GM10266 (cell line): ENCODE measurements at regions not wholly inside any gene's neighbourhood (a gene's known extent, or its start where the extent isn't known, plus 50 kb on each side); places are given as distances from the start of the nearest gene placed in this dataset.

Experiments used
- DNase-seq: peaks from one replicate; pipeline ENCODE4 v3.0.0; 2012; ENCODE audit errors: extremely low spot score
- TF ChIP-seq, protein P1 (sequence below): IDR thresholded peaks from 2 replicates; pipeline ENCODE4 v1.5.1; 2012; ENCODE audit warnings: mild to moderate bottlenecking, low read depth; ENCODE audit not compliant: control insufficient read depth, insufficient read depth; ENCODE audit errors: missing control alignments

DNA sequence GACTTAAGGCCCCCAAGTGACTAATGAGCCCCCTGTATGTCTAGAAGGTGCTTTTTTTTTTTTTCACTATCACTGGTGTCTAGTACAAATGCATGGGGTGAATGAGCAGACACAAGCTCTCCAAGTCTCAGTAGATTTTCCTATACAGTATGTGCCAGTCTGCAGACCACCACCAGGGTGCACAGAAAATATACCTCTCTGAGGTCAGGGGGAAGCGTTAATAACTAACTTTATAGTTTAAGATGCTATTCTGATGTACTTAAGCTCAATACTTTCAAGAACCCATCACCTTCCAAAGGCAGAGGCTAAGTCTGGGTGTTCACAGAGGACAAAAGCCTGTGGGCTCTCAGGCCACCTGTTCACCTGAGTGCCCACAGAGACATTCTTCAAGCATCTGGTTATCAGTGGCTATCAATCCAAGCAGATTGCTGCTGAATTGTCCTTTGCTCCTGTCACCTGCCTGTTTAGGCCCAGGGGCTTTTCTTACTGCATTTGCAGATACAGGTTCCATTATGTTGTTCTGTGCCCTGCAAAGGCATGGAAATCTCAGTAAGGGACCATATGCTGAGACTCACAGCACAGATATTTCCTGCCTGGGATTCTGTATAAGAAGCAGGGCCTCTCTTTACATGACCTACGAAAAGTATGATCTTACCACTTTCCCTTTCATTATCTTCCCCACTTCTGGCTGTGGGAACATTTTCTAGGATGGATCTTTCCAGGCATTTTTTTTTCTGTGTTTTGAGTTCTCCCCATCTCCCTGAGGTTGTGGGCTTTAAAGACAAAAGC is 534.6 kb downstream of the TNS1 start:
- TF ChIP-seq, protein P1, sequence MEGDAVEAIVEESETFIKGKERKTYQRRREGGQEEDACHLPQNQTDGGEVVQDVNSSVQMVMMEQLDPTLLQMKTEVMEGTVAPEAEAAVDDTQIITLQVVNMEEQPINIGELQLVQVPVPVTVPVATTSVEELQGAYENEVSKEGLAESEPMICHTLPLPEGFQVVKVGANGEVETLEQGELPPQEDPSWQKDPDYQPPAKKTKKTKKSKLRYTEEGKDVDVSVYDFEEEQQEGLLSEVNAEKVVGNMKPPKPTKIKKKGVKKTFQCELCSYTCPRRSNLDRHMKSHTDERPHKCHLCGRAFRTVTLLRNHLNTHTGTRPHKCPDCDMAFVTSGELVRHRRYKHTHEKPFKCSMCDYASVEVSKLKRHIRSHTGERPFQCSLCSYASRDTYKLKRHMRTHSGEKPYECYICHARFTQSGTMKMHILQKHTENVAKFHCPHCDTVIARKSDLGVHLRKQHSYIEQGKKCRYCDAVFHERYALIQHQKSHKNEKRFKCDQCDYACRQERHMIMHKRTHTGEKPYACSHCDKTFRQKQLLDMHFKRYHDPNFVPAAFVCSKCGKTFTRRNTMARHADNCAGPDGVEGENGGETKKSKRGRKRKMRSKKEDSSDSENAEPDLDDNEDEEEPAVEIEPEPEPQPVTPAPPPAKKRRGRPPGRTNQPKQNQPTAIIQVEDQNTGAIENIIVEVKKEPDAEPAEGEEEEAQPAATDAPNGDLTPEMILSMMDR: no peak
- DNase-seq: no peak

DNA sequence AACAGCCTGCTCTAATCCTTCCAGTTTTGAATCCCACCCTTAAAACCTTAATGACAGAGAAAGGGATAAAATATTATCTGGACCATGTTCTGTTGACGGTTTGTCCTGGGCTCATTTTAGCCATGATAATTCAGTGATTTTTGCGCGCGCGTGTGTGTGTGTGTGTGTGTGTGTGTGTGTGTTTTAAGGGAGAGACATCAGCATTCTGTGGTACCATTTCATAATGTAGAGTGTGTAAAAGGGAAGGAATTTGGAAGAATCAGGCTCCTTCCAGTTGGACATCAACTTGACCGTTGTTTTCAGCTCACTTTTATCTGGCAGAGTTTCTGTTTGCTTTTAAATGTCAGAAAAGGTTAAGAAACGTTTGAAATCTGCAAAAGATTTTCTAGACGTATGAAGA is 535.5 kb downstream of the TNS1 start:
- TF ChIP-seq, protein P1: no peak
- DNase-seq: no peak

DNA sequence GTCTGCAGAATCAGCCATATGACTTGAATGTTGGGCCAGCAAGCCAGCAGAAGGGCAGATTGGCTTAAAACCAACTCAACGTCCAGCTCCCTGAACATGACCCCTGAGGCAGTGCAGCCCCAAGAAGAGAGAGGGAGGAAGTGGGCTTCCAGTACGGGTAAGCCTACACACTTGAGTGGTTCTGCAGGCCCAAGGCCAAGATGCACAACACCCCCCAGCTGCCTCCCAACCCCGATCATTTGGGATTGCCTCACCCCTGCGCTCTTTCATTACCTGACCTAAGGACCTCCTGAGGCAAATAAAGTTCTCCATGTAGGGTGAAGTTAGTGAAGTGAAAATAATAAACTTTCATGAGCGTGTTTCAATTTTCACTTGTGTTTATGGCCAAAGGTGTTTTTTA is 536.0 kb downstream of the TNS1 start:
- DNase-seq: no peak
- TF ChIP-seq, protein P1: no peak

DNA sequence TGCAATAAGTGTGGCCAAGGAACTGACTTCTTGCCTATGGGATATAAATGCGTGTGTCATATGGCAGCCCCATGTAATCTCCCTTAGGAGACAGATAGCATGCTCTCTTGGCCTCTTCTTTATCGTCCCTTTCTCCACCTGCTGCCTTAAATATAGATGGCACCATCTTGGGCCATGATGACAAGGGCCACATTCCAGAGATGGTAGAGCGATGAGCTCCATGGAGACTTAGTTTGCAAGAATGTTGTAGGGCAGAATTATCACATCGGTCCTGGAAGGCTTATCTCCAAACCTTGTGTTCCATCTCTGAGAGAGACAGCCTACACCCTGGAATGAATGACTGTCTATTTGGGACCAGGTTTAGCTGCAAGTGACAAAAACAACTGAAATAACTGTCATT is 536.7 kb downstream of the TNS1 start:
- DNase-seq: no peak
- TF ChIP-seq, protein P1: no peak

DNA sequence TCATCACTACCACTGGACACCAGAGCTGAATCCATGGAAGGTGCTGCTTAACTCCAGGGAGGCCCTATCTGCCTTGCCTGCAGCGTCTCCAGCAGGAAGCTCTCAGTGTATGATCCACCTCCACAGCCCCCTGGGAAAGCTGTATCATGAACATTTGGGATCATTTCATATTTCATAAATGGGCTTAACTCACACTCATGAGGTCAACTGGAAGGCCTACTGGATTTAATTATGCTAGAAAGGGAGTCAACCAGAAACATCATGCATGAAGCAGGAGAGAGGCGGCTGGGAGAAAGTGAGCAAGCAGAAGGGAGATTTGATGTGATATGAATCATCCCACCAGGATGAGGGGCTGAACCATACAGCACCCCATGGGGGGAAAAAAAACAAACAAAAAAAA is 537.7 kb downstream of the TNS1 start:
- no peak for DNase-seq
- TF ChIP-seq, protein P1: no peak

DNA sequence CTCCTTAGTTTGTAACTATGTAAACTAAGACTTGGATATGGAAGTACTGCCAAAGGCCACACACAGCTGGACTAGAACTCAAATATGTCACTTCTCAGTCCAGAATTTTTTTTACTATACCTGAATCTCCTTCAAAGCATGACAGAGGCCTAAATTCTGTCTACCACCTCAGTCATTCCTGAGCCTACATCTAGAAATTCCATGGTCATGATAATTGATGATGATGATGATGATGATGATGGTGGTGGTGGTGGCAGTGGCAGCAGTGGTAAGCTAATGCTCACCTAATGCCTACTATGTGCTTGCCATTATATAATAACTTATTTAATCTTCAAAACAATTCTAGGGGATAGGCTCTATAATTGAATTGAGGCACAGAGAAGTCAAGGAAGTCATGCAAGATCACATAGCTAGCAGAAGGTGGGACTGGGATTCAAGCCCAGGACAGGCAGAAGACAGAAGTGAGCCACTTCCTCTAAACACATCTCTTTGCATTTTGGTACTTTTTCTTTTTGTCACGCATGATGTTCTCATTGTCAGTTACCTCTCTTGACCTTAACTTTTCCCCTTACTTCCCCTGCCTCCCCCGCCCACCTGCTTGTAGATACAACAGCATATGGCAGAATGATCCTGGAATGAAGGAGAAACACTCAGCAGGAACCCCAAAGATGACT is 539.3 kb downstream of the TNS1 start:
- no peak for DNase-seq
- TF ChIP-seq, protein P1: no peak

DNA sequence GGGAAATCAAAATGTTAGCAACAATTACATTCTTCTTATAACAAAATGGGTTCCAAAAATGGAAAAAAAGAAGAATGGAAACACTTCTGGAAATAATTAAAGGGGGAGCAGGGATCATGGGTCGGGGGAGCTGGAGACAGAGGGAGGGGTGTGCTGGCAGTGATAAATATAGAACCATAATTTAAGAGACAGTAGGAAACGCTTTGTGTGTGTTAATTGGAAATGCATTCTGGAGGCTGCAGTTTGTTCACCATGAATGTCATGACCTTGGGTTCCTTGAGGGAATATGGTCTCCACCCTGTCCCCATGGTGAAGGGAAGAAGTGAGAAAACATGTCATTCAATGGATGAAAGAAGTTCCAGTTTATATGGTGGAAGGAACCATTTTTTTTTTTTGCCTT is 540.7 kb downstream of the TNS1 start:
- no peak for DNase-seq
- TF ChIP-seq, protein P1: no peak
